Neural progenitor cell (in vitro differentiated cells): ENCODE measurements at regions not wholly inside any gene's neighbourhood (a gene's known extent, or its start where the extent isn't known, plus 50 kb on each side); places are given as distances from the start of the nearest gene placed in this dataset.

Experiments used
- CTCF ChIP-seq: fragments of 200-600 bp; sonication (generic); IDR thresholded peaks from 2 replicates; pipeline ENCODE4 v1.5.1; 2017; ENCODE audit warnings: antibody characterized with exemption, mild to moderate bottlenecking
- EZH2phosphoT487 ChIP-seq: fragments of 200-600 bp; sonication (generic); IDR thresholded peaks from 2 replicates; pipeline ENCODE4 v1.6.1; 2017; ENCODE audit warnings: antibody characterized with exemption

GRCh38 chr5:4659851-4660250 lies 480.3 kb upstream of the ADAMTS16 start:
- TF ChIP-seq EZH2phosphoT487 (no peak), CTCF (no peak)
